HTR-8/SVneo (cell line): ENCODE measurements at regions not wholly inside any gene's neighbourhood (a gene's known extent, or its start where the extent isn't known, plus 50 kb on each side); places are given as distances from the start of the nearest gene placed in this dataset.

ENCODE experiments used
- DNase-seq: peaks from one replicate; pipeline ENCODE4 v3.0.0; 2011; ENCODE audit warnings: low spot score, mixed read lengths; ENCODE audit not compliant: insufficient read length
- FAIRE-seq: peaks from 2 replicates; lab custom pipeline; 2011; peaks lifted over from hg19 to GRCh38; lab: Jason Lieb, UNC

DNA sequence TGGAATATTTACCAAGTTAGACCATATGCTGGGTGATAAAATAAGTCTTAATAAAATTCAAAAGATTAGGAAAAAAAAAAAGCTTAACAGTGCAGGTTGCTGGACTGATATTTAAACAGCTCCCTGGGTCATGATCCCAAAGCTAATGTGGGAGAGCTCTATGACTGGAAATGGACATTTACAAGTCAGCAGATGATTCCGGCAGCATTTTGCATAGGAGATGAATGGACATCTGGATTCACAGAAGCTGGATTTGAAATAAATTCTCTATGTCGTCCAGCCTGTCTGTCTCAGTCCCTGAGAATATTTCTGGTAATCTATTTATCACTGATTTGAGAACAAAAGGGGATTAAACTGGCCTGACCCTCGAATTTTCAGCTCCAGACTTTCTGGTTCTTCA, 52.3 kb upstream of the KLHL25 start:
- DNase-seq (no peak), FAIRE-seq (no peak)

- no peak for FAIRE-seq
Measured at GRCh38 chr15:85849946-85850345, 55.2 kb upstream of the KLHL25 start.

GRCh38 chr15:85852969-85853368, 58.2 kb upstream of the KLHL25 start:
- DNase-seq: no peak

More at GRCh38 chr15:85849946-85850345, 55.2 kb upstream of the KLHL25 start:
- DNase-seq: no peak

DNA sequence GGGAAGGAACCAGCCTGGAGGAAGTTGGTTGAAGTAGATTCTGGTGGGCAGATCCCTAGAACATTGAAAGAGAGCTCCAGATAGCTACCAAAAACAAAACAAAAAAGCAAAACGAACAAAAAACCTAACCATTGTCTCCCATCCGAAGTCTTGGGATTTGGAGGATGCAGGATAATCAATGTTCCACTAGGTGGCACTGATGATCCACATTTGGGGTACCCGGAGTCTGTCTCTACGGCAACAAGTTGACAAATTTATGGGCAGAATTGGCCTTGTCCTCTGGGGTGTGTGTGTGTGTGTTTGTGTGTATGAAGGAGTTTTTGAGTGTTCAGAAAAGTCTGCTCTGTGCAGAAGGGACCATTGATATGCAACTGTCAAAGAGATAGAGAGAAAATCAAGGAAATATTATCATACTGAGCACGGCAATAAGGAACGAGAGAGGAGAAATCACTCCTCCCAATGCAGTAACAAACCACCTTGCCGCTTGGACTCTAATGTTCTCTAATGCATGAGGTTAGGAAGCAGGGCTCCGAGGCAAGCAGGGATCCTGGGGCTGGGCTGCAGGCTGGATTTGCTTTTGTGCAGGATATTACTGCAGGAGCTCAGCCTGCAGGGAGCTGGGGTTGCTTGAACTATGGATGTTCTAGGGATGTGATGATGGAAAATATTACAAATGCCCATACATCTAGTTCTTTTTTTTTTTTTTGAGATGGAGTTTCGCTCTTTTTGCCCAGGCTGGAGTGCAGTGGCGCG, 59.8 kb upstream of the KLHL25 start:
- peak; percentile 65 for DNase-seq
- FAIRE-seq: peak; percentile 52

More at GRCh38 chr15:85852969-85853368, 58.2 kb upstream of the KLHL25 start:
- FAIRE-seq: no peak

DNA sequence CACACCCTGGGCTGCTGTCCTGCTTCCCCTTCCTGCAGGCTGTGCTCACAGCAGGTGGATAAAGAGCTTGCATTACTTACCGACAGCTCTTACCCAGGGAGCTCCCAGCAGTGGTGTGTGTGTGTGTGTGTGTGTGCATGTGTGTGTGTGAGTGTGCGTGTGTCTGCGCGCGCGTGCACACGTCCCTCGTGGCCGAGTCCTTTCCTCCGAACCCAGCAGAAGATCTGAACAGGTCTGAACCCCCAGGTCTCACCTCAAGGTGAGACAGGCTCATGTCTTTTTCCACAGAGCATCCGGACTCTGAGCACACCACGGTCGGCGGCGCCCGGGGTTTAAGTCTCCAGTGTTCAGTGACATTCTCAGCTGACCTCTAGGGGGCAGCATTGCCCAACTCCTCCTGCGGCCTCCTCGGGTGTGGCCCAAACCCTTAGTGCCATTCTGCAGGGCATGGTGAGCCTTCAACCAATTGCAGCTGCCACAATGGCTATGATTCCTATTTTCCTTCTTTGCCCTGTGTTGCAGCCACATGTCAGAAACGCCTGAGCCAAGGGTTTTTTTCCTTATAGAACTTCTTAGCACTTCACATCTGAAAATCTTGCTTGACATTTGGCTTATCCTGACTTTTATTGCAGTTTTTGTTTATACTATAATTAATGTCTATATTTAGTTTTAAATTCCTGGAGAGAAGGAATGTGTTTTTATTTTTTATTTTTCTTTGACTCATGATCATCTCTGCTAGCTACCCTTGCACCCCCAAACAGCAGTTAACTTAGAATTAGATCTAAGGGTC, 64.1 kb upstream of the KLHL25 start:
- FAIRE-seq: peak; percentile 26

DNA sequence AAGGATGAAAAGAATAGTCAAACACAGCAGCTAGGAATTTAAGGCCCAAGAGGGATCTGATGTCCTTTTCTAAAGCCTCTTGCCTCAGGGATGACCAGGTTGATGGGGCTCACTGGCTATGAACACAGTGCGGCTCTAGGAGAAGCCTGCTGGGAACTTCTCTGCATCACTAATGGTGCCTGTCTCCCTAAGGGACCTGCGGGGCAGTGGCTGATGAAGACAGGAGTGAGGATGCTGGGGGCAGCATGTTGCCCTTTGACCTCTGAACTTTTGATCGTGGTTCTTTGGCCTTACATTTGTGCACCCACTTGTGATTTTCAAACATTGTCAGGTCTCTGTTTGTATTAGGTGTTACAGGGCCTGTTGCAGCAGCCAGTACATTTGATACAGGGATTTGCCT, 64.9 kb upstream of the KLHL25 start:
- FAIRE-seq (no peak), DNase-seq (no peak)

More for the DNA sequence above, 64.1 kb upstream of the KLHL25 start:
- peak; percentile 76 for DNase-seq

DNA sequence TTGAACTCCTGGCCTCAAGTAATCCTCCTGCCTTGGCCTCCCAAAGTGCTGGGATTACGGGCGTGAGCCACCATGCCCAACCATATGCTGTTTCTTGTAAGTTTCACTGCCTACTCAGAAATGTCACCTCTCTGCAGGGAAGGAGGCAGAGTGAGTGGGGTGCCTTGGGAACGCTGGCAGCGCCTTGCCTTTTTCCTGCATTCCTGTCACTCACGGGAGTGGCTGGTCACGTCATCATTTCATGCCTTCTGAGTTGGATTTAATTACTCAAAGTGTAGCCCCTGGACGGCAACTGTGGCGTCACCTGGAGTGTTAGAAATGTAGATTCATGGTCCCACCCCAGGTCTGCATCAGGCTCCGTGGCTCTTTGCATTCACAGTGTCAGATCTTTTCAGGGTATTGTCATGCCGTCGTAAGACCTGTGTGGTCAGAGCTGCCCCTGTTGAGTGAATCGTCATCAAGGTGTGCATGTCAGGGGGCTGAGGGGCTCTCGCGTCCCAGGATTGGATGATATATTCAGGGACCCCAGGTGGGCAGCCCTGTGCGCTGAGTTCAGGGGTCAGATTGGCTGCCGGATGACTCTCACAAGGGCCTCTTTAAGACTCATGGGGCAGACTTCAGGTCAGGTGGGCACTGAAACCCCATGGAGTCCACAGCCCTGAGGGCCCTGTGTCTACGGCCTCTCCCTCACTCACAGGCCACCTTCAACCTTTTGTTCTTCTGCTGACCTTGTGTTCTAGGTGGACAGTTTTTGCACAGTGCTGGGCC, 65.9 kb upstream of the KLHL25 start:
- DNase-seq (no peak), FAIRE-seq (no peak)

DNA sequence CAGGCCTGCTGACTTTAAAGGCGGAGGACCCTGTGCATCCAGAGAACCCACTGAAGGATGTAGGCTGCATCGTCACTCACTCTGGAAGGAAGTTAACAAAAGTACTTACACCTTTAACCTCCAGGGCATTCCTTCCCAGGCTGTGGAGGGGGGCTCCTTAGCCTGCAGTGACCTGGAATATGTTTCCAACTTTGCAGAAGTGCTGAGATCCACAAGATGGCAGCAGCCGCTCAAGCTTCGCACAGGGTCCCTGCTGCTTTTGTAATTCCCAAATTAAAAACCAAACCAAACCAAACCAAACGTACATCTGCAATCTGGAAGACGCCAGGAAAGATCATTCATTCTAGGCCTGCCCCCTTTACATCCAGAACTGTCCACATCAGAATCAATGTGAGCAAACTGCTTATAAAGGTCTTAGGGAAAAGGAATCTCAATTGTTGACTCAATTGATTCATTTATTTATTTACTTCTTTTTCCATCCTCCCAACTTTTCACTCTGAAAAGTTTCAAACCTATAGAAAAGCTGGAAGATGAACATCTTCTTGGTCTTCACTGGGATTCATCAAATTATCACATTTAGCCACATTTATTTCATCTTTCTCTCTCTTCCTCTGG, 70.5 kb upstream of the KLHL25 start:
- DNase-seq (peak; percentile 62), FAIRE-seq (no peak)

DNA sequence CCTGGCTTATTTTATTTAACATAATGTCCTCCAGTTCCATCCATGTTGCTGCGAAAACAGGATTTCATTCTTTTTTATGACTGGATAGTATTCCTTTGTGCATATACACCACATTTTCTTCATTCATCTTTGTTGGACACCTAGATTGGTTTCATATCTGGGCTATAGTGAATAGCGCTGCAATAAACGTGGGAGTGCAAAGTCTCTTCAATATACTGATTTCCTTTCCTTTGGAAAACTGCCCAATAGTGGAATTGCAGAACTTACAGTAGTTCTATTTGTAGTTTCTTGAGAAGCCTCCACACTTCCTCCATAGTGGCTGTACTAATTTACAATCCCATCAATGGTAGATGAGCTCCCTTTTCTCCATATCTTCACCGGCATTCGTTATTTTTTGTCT, 72.5 kb upstream of the KLHL25 start:
- DNase-seq (no peak), FAIRE-seq (no peak)

GRCh38 chr15:85869124-85869523, 74.4 kb upstream of the KLHL25 start:
- DNase-seq: no peak
- FAIRE-seq: no peak

DNA sequence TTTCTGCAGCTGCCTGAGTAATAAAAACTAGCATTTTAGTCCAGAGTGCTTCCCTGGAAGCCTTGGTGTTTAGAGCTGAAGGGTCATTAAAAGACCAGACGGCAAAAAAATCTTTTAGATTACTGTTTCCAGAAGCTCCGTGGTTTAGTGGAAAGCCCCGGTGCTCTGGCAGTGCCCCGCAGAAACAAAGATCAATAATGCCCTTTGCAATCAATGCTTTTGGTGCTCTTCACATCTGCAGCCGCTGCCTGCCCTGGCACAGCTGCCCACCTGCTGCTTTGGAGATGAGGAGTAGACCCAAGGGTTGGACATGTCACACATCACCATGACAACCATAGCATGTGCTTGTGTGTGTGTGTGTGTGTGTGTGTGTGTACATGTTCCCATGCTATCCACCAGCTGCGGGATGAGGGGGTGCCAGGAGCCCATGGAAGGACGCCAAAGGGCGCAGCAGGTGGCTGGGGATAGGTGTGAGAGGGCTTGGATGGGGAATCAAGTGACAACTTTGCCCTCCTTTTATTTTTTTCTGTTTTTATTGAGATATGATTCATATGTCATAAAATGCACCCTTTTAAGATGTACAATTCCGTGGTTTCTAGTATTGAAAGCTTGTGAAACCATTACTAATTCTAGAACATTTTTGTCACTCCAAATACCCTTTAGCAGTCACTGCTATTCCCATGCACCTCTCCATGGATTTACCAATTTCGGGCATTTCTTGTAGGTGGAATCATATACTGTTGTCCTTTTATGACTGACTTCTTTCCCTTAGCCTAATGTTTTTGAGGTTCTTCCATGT, 75.7 kb upstream of the KLHL25 start:
- DNase-seq (no peak), FAIRE-seq (no peak)

DNA sequence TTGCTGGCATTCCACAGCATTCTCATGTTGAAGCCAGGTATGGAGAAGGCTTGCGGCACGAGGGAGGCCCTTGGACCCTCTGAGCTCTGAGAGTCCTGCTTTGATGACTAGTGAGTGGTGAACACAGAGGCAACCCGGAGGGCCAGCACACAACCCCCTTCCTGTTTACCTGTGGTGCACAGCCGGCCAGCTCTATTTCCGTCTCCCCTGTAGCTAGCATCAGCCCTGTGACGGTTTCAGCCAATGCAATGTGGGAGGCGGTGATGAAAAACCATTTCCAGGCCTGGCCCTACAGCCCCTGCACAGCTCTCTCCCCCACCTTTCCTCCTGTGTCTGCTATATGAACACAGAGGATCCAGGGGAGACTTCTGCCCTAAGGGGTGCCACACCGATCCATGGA, 76.8 kb upstream of the KLHL25 start:
- FAIRE-seq: no peak

DNA sequence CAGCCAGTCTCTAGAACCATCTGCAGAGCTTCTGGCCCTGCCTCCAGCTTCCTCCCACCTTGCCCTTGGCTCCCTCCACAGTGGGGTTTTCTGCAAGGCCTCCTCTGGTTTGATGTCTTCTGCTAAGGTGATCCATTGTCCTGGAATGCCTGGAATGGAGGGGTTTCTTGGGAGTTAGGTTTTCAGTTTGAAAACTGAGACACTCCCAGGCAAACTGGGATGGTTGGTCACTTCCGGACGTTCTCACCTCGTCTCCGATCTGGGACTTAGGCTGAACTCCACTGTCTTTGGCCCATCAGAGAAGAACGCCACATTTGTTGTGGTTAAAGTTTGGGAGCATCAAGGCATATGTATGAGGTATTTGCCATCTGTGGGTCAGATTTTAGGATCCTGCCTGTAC, 77.4 kb upstream of the KLHL25 start:
- no peak for DNase-seq
- no peak for FAIRE-seq

More for the DNA sequence above, 76.8 kb upstream of the KLHL25 start:
- DNase-seq: no peak

GRCh38 chr15:85874236-85874635, 79.5 kb upstream of the KLHL25 start:
- DNase-seq (no peak), FAIRE-seq (no peak)

DNA sequence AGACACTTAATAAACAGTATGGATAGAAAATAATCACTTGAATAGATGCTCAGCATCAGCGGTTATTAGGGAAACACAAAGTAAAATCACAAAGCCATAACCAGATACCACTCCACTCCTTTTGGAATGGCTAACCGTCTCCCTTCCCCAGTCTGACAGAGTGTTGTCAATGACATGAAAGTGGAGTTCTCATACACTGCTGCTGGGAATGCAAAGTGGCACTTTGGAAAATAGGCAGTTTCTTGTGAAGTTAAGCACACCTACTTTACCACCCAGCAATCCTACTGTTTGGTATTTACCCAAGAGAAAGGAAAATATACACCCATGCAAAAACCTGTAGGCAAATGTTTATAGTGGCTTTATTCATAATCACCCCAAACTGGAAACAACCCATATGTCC, 81.0 kb upstream of the KLHL25 start:
- DNase-seq: no peak
- FAIRE-seq: no peak

DNA sequence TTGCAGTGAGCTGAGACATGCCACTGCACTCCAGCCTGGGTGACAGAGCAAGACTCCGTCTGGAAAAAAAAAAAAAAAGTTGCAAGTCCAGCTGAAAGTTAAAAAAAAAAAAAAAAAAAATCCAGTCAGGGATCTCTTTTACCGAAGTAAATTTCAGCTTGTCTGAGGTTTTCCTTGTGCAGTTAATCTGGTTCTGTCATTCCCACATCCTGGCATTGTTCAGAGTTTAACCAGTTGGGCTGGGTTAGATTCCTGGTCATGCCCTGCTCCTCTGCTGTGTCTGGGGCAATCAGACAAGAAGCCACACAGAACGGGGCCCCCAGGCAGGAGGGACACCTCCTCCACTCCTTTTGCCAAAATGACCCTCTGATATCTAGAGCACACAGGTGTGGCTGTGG, 84.1 kb upstream of the KLHL25 start:
- DNase-seq: no peak
- no peak for FAIRE-seq

- DNase-seq (no peak), FAIRE-seq (no peak)
Measured at GRCh38 chr15:85879334-85880163, 84.8 kb upstream of the KLHL25 start.

DNA sequence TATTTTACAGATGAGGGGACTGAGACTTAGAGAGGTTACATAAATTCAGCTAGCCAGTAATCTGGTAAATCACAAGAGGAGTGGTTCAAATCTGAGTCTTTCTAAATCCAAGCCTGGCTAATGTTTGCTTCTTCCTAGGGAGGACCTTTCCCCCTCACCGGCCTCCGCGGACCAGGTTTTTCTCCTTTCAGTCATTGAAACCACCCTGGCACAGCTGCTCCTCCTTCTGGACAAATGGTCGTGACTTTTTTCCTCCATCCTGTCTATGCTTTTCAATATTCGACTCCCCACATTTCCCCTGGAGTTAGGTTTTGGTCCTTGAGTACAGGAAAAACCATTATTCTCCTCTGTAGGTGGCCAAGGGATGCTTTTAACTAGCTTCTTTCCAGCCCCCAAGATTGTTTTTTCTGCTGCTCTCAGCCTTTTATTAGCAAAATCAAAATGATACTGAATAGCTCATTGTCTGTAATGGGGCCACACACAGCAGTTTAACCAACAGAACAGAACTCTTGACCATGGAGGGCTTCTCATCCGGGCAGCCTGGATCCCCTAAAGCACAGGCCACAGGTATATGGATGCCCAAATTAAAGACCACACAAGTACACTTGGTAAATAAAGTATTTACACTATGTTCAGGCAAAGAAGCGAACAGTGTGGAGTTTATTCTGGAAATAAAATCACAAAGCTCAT, 85.9 kb upstream of the KLHL25 start:
- no peak for FAIRE-seq
- no peak for DNase-seq
